ENCODE measurements at regions not wholly inside any gene's neighbourhood (a gene's known extent, or its start where the extent isn't known, plus 50 kb on each side); places are given as distances from the start of the nearest gene placed in this dataset.

GRCh38 chr13:40176242-40176641 lies 490.2 kb downstream of the FOXO1 start:
- Mint-ChIP-seq H3K27me3 (no peaks in the 10 kb centered on the region), H3K4me3 (no peak overlapping the region), H3K36me3 (ENCODE audit: low read depth) (peaks cover 10% of the 10 kb centered on the region), H3K4me1 (peaks cover 45% of the 10 kb centered on the region), H3K9me3 (peaks cover 8% of the 10 kb centered on the region), H3K27ac (peak overlapping the region; percentile 27)
- ChIA-PET CTCF (interaction anchor here (0.6 to 2.8 kb wide), 4 partner anchors 9 to 28 kb away, joined by 3 to 10 read pairs (median 5); no protein-coding TSS in a partner anchor), POLR2A (no interaction called here)
- no peak for DNase-seq

DNA sequence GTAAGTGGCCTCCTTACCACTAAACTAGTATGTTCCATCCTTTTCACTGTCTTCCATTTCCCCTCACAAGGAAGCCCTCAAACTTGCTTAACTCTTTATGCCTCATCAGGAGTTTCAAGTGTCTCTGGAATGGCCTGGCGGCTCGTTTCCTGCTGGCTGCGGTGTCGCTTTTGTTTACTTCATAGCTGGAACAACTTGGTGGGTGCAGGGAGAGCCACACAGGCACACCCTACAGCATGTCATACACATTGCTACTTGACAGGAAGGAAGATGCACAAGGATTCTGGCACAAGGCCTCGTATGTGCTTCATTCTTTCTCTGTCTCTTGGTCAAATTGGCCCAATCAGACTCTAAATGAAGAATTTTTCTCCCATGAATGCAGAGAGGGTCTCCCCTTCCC lies 488.3 kb downstream of the FOXO1 start:
- Mint-ChIP-seq H3K4me3 (no peak overlapping the region), H3K27ac (peak overlapping the region; percentile 87), H3K4me1 (peaks cover 34% of the 10 kb centered on the region), H3K27me3 (no peaks in the 10 kb centered on the region), H3K36me3 (ENCODE audit: low read depth) (peaks cover 12% of the 10 kb centered on the region), H3K9me3 (peaks cover 5% of the 10 kb centered on the region)
- DNase-seq, result peak; percentile 16
- CTCF ChIA-PET, result interaction anchor here (3.2 kb wide), 1 partner anchor 12 kb away, joined by 14 read pairs; no protein-coding TSS in a partner anchor
- POLR2A ChIA-PET, result no interaction called here

GRCh38 chr13:40179445-40180281 lies 486.8 kb downstream of the FOXO1 start:
- DNase-seq, result no peak
- H3K4me1 Mint-ChIP-seq, result peaks cover 42% of the 10 kb centered on the region
- peaks cover 9% of the 10 kb centered on the region for H3K9me3 Mint-ChIP-seq
- H3K27me3 Mint-ChIP-seq, result no peaks in the 10 kb centered on the region
- H3K36me3 Mint-ChIP-seq (ENCODE audit: low read depth), result peaks cover 24% of the 10 kb centered on the region
- POLR2A ChIA-PET, result no interaction called here
- no peak overlapping the region for H3K4me3 Mint-ChIP-seq
- H3K27ac Mint-ChIP-seq, result peak overlapping the region; percentile 58
- CTCF ChIA-PET, result interaction anchor here (1.6 to 3.2 kb wide), 2 partner anchors 11 kb away, joined by 8 to 14 read pairs; no protein-coding TSS in a partner anchor

DNA sequence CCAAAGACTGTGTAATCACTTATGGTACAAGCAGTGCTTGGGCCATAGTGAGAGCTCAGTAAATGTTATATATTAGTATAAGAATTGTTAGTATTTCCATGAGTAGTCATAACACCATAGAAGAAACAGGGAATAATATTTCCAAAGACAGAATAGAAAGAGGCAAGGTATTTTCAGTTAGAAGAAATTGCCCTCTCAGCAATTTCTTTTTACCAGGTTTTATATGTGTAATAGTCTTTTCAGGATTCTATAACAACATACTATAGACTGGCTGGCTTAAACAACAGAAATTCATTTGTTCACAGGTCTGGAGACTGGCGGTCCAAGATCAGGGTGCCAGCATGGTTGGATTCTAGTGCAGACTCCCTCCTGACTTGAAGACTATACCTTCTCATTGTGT lies 485.7 kb downstream of the FOXO1 start:
- DNase-seq, result no peak
- Mint-ChIP-seq H3K9me3 (peaks cover 11% of the 10 kb centered on the region), H3K4me1 (peaks cover 49% of the 10 kb centered on the region), H3K27me3 (no peaks in the 10 kb centered on the region), H3K36me3 (ENCODE audit: low read depth) (peaks cover 30% of the 10 kb centered on the region), H3K4me3 (no peak overlapping the region), H3K27ac (no peak overlapping the region)
- POLR2A ChIA-PET, result no interaction called here
- CTCF ChIA-PET, result interaction anchor here (1.1 to 3.2 kb wide), 6 partner anchors 9 to 31 kb away, joined by 3 to 14 read pairs (median 4); no protein-coding TSS in a partner anchor

- Mint-ChIP-seq H3K27ac (no peak overlapping the region), H3K4me1 (peaks cover 50% of the 10 kb centered on the region), H3K4me3 (no peak overlapping the region), H3K36me3 (ENCODE audit: low read depth) (peaks cover 28% of the 10 kb centered on the region), H3K9me3 (peaks cover 8% of the 10 kb centered on the region), H3K27me3 (no peaks in the 10 kb centered on the region)
- ChIA-PET CTCF (interaction anchor here (0.9 to 3.2 kb wide), 7 partner anchors 9 to 32 kb away, joined by 3 to 14 read pairs (median 4); no protein-coding TSS in a partner anchor), POLR2A (no interaction called here)
- DNase-seq, result no peak
Observed at GRCh38 chr13:40181203-40181845, 485.1 kb downstream of the FOXO1 start.

- no peak overlapping the region for H3K4me3 Mint-ChIP-seq
- peaks cover 58% of the 10 kb centered on the region for H3K4me1 Mint-ChIP-seq
- DNase-seq, result no peak
- POLR2A ChIA-PET, result no interaction called here
- H3K36me3 Mint-ChIP-seq (ENCODE audit: low read depth), result peaks cover 28% of the 10 kb centered on the region
- H3K9me3 Mint-ChIP-seq, result peaks cover 7% of the 10 kb centered on the region
- CTCF ChIA-PET, result no interaction called here
- H3K27ac Mint-ChIP-seq, result no peak overlapping the region
- H3K27me3 Mint-ChIP-seq, result no peaks in the 10 kb centered on the region
Observed at GRCh38 chr13:40182591-40182990, 483.9 kb downstream of the FOXO1 start.

DNA sequence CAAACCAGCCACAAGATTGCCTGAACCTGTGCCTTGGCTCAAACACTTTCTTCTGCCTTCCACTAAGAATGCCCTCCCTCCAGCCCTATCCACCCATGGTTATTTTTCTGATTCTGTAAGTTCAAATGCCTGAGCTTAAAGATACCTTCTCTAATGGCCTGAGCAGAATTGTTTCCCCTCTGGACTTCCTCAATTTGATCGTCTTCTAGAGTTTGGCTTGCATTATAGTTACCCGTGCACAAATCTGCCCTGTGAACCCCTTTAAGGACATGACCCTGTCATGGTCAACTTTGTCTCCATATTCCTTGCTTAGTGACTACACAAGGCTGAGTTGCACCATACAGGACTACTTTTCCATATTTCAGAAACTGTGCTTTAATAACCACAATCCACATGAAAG lies 481.0 kb downstream of the FOXO1 start:
- H3K27ac Mint-ChIP-seq, result peak overlapping the region; percentile 3
- CTCF ChIA-PET, result interaction anchor here (0.6 to 1.9 kb wide), 6 partner anchors 9 to 252 kb away, joined by 3 to 8 read pairs (median 4); no protein-coding TSS in a partner anchor
- DNase-seq, result no peak
- POLR2A ChIA-PET, result no interaction called here
- H3K4me3 Mint-ChIP-seq, result no peak overlapping the region
- peaks cover 22% of the 10 kb centered on the region for H3K36me3 Mint-ChIP-seq (ENCODE audit: low read depth)
- peaks cover 9% of the 10 kb centered on the region for H3K9me3 Mint-ChIP-seq
- H3K27me3 Mint-ChIP-seq, result no peaks in the 10 kb centered on the region
- H3K4me1 Mint-ChIP-seq, result peaks cover 63% of the 10 kb centered on the region

DNA sequence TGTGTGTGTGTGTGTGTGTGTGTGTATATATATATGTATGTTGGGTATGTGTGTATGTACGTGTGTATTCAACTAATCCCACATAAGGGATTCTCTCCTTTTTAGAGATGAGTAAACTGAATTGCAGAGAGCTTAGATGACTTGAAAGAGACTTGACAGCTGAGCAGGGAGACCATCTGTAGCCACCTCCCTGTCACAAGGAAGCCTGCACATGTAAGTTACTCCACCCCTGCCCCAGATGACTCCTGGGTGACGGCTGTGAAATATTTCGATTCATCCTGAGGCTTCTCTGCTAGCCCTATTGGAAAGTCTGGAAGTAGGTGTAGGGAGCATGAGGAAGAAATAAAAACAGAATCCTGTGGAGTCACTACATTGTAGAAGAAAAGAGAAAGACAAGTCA lies 480.4 kb downstream of the FOXO1 start:
- Mint-ChIP-seq H3K4me1 (peaks cover 69% of the 10 kb centered on the region), H3K27me3 (no peaks in the 10 kb centered on the region), H3K36me3 (ENCODE audit: low read depth) (peaks cover 22% of the 10 kb centered on the region), H3K4me3 (peak overlapping the region; percentile 51), H3K27ac (peak overlapping the region; percentile 95), H3K9me3 (peaks cover 9% of the 10 kb centered on the region)
- ChIA-PET CTCF (interaction anchor here (0.6 to 1.9 kb wide), 4 partner anchors 10 to 411 kb away, joined by 3 to 8 read pairs (median 5); no protein-coding TSS in a partner anchor), POLR2A (no interaction called here)
- DNase-seq, result no peak

DNA sequence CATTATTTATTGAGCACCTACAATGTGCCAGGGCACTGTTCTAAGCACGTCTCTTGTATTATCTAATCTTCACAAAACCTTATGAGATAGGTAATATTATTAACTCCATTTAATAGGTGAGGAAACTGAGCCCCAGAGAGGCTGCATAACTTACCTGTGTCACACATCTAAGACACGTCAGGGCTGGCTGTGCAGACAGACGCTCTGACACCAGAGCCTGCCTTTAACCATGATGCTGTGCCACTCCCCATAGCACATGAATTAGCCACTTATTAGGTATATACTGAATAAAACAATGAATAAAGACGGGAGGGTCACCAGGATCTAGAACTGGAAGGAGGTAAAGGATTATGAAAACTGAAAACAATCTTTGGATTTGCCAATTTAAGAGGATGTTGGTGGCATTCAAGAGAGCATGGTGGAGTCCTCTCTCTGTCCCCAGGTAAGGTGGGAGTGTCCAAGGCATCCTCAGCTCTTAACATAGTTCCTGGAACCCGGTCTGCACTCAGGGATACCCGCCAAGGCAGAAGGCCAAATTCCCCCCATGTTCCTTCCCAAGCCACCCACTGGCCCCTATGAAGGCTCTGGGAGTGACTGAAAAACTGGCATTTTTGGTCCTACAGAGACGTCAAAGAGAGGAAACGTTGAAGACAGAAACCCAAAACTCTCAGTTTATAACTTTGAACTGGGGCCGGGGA lies 479.7 kb downstream of the FOXO1 start:
- ChIA-PET POLR2A (no interaction called here), CTCF (interaction anchor here (0.6 to 1.9 kb wide), 9 partner anchors 12 to 411 kb away, joined by 3 to 8 read pairs (median 3); no protein-coding TSS in a partner anchor)
- peak overlapping the region; percentile 95 for H3K27ac Mint-ChIP-seq
- no peaks in the 10 kb centered on the region for H3K27me3 Mint-ChIP-seq
- H3K36me3 Mint-ChIP-seq (ENCODE audit: low read depth), result peaks cover 22% of the 10 kb centered on the region
- no peak for DNase-seq
- peak overlapping the region; percentile 51 for H3K4me3 Mint-ChIP-seq
- peaks cover 9% of the 10 kb centered on the region for H3K9me3 Mint-ChIP-seq
- H3K4me1 Mint-ChIP-seq, result peaks cover 76% of the 10 kb centered on the region

DNA sequence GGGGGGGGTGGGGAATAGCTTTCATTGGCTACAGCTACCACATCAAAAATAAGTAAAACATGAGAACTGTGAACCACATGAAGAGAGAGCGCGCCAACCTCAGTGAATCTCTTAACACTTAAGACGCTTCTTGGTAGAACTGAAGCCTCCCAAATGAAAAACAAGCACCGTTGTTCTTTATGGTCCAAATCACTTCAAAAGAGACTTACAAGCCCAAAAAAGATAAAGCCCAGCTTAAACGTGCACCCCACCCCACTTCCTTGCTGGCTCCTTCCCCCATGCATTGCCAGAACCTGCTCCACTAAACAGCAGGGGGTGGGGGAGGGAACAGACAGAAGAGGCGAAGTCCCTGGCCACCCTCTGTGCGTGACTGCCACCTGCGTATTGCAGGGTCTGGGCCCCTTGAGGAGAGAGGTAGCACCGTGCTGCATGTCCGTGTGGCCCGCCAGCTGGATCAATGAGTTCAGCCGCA lies 479.1 kb downstream of the FOXO1 start:
- DNase-seq, result peak; percentile 90
- H3K9me3 Mint-ChIP-seq, result peaks cover 9% of the 10 kb centered on the region
- H3K4me1 Mint-ChIP-seq, result peaks cover 81% of the 10 kb centered on the region
- H3K4me3 Mint-ChIP-seq, result peak overlapping the region; percentile 67
- peak overlapping the region; percentile 95 for H3K27ac Mint-ChIP-seq
- ChIA-PET CTCF (interaction anchor here (0.7 to 1.8 kb wide), 7 partner anchors 12 to 118 kb away, joined by 3 to 5 read pairs (median 3); no protein-coding TSS in a partner anchor), POLR2A (no interaction called here)
- peaks cover 22% of the 10 kb centered on the region for H3K36me3 Mint-ChIP-seq (ENCODE audit: low read depth)
- no peaks in the 10 kb centered on the region for H3K27me3 Mint-ChIP-seq

- no peaks in the 10 kb centered on the region for H3K27me3 Mint-ChIP-seq
- CTCF ChIA-PET, result interaction anchor here (0.9 to 1.8 kb wide), 6 partner anchors 12 to 119 kb away, joined by 3 to 5 read pairs (median 4); no protein-coding TSS in a partner anchor
- peak overlapping the region; percentile 95 for H3K27ac Mint-ChIP-seq
- DNase-seq, result peak; percentile 81
- POLR2A ChIA-PET, result no interaction called here
- H3K36me3 Mint-ChIP-seq (ENCODE audit: low read depth), result peaks cover 19% of the 10 kb centered on the region
- peaks cover 9% of the 10 kb centered on the region for H3K9me3 Mint-ChIP-seq
- peak overlapping the region; percentile 67 for H3K4me3 Mint-ChIP-seq
- H3K4me1 Mint-ChIP-seq, result peaks cover 81% of the 10 kb centered on the region
Observed at GRCh38 chr13:40187841-40188591, 478.4 kb downstream of the FOXO1 start.

- DNase-seq, result peak; percentile 46
Observed at GRCh38 chr13:40189426-40189825, 477.0 kb downstream of the FOXO1 start.

More at GRCh38 chr13:40189426-40189825, 477.0 kb downstream of the FOXO1 start:
- ChIA-PET POLR2A (no interaction called here), CTCF (interaction anchor here (0.6 to 2.0 kb wide), 5 partner anchors 8 to 30 kb away, joined by 3 to 14 read pairs (median 3); no protein-coding TSS in a partner anchor)
- Mint-ChIP-seq H3K4me3 (peak overlapping the region; percentile 9), H3K27ac (peak overlapping the region; percentile 95), H3K9me3 (peaks cover 8% of the 10 kb centered on the region), H3K4me1 (peaks cover 78% of the 10 kb centered on the region), H3K36me3 (ENCODE audit: low read depth) (peaks cover 13% of the 10 kb centered on the region), H3K27me3 (no peaks in the 10 kb centered on the region)
